Adipocyte (in vitro differentiated cells): ENCODE measurements at regions not wholly inside any gene's neighbourhood (a gene's known extent, or its start where the extent isn't known, plus 50 kb on each side); places are given as distances from the start of the nearest gene placed in this dataset.

Source experiments
- DNase-seq: peaks from one replicate; pipeline ENCODE4 v3.0.0-alpha.2; 2015; ENCODE audit warnings: low read depth
- H3K27me3 ChIP-seq: replicated peaks from 2 replicates; pipeline ENCODE4 v1.7.0; 2013; ENCODE audit warnings: mild to moderate bottlenecking, low read length, moderate library complexity; ENCODE audit not compliant: control insufficient read depth, insufficient read depth
- H3K36me3 ChIP-seq: 2 replicates; pipeline ENCODE4 v1.7.0; 2013; ENCODE audit warnings: low read length, mild to moderate bottlenecking, moderate library complexity; ENCODE audit not compliant: control insufficient read depth, insufficient read depth, severe bottlenecking
- H3K4me1 ChIP-seq: 2 replicates; pipeline ENCODE4 v1.7.0; 2013; ENCODE audit warnings: mild to moderate bottlenecking, low read length, moderate library complexity; ENCODE audit not compliant: control insufficient read depth, insufficient read depth
- H3K4me3 ChIP-seq: 2 replicates; pipeline ENCODE4 v1.7.0; 2013; ENCODE audit warnings: mild to moderate bottlenecking, low read length, moderate library complexity
- H3K9ac ChIP-seq: 2 replicates; pipeline ENCODE4 v1.7.0; 2013; ENCODE audit warnings: mild to moderate bottlenecking, low read length, moderate library complexity
- H3K9me3 ChIP-seq: 2 replicates; pipeline ENCODE4 v1.7.0; 2013; ENCODE audit warnings: mild to moderate bottlenecking, low read length, moderate library complexity; ENCODE audit not compliant: control insufficient read depth

DNA sequence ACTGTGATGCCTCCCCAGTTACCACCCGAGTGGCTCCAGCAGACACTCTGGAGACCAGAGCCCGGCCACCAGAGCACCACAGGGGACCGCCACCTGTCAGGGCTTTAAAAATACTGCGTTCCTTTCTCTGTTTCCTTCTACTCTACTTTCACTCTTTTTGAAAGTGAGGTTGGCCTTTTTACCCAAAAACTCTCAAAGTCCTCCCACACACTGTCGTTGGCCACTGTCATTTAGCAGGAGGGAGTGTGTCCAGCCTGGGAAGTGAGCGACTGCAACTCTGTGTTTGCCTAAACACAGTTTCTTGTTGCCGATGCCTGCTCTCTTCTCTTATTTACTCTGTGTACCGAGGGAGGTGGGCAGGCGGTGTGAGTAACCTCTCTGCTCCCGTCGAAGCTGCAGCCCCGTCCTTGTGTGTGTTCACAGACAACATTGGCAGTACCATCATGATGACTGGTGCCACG, 90.8 kb upstream of the CLDN5 start:
- no peak overlapping the region for H3K4me3 ChIP-seq
- no peak overlapping the region for H3K9ac ChIP-seq
- no peak for DNase-seq
- H3K9me3 ChIP-seq = no peaks in the 10 kb centered on the region
- H3K36me3 ChIP-seq = no peaks in the 10 kb centered on the region
- peaks cover 73% of the 10 kb centered on the region for H3K27me3 ChIP-seq
- no peaks in the 10 kb centered on the region for H3K4me1 ChIP-seq

DNA sequence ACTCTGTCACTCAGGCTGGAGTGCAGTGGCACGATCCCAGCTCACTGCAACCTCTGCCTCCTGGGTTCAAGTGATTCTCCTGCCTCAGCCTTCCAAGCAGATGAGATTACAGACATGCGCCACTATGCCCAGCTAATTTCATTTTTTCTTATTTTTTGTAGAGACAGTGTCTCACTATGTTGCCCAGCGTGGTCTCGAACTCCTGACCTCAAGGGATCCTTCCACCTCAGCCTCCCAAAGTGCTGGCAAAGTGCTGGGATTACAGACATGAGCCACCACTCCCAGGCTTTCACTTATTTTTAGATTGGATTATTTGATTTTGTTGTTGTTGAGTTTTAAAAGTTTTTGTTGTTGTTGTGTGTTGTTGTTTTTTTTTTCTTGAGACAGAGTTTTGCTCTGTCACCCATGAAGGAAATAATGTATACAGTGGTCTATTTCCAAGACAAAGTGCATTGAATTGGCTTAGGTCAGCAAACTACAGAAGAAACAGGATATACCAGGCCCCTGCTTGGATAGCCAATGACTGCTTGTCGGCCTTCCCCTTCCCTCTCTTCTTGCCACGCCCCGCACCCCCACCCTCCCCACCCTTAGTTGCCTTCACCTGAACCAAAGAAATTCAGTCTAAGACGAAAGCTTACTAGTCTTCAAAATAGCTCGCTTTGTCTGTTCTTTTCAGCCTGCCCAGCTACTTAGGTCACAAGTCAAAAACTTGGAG, 91.8 kb upstream of the CLDN5 start:
- Histone ChIP-seq H3K27me3 (peaks cover 71% of the 10 kb centered on the region), H3K9me3 (no peaks in the 10 kb centered on the region), H3K9ac (no peak overlapping the region), H3K4me1 (no peaks in the 10 kb centered on the region), H3K36me3 (no peaks in the 10 kb centered on the region), H3K4me3 (no peak overlapping the region)
- DNase-seq = no peak

DNA sequence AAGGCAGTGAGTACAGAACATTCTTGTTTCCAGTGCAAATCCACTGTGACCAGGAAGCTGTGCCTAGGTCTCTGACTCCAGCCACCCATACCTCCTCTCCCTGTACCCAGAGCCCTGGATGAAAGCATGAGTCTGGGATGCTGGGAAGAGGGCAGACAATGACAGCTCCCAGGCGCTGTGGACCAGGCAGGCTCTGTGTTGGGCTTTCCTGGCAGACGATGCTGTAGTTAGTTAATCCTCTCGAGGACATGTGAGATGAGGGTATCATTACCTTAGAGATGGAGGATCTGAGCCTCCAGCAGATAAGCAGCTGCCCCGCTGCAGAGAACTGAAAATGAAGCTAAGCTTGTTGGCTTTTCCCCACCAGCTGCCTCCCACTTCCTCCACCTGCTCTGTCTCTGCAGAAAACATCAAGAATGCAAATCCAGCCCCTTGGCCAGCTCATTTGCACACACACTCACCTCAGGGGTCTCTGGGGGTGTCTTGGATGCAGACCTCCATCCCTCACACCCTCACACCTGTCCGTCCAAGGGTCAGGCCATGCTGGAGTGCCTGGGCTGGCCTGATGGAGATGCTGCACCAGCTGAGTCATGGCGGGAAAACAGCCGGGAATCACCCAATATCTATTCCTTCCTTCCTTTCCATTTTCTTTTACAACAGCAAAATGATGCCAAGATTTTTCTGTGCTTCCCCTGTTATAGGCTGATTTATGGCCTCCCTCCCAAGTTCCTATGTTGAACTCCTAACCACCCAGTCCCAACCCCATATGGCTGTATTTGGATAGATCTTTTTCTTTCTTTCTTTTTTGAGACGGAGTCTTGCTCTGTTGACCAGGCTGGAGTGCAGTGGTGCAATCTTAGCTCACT, 94.9 kb upstream of the SEPTIN5 start:
- no peaks in the 10 kb centered on the region for H3K9me3 ChIP-seq
- no peaks in the 10 kb centered on the region for H3K36me3 ChIP-seq
- no peaks in the 10 kb centered on the region for H3K4me1 ChIP-seq
- no peak overlapping the region for H3K4me3 ChIP-seq
- H3K9ac ChIP-seq = no peak overlapping the region
- peaks cover 80% of the 10 kb centered on the region for H3K27me3 ChIP-seq
- DNase-seq = no peak

DNA sequence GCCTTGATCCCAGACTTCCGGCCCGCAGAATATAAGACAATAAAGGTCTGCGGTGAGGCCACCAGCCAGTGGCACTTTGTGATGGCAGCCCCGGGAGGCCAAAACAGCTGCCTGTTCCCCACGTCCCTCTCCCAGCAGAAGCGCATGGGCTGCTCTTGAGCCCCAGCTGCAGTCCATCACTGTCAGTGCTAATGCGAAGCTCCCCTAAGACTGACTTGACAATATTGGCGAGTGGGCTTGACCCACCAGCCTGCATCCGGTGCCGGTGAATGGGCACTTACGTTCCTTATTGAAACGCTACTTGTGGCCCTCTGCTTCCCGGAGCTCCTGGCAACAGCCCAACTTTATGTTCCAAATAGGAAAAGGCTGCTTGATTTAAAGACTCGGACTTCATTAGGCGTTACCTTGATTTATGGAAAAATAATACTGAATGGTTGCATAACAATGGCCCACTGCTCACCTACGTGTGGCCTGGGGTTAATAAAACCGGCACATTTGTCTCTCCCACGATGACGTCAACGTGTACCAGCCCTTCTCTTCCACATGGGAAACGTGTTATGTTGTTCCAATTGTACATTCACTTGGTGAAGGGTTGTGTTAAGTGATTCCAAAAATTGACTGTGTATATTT, 93.4 kb upstream of the SEPTIN5 start:
- no peak for DNase-seq
- Histone ChIP-seq H3K4me1 (no peaks in the 10 kb centered on the region), H3K4me3 (no peak overlapping the region), H3K27me3 (peaks cover 75% of the 10 kb centered on the region), H3K36me3 (no peaks in the 10 kb centered on the region), H3K9ac (no peak overlapping the region), H3K9me3 (no peaks in the 10 kb centered on the region)

DNA sequence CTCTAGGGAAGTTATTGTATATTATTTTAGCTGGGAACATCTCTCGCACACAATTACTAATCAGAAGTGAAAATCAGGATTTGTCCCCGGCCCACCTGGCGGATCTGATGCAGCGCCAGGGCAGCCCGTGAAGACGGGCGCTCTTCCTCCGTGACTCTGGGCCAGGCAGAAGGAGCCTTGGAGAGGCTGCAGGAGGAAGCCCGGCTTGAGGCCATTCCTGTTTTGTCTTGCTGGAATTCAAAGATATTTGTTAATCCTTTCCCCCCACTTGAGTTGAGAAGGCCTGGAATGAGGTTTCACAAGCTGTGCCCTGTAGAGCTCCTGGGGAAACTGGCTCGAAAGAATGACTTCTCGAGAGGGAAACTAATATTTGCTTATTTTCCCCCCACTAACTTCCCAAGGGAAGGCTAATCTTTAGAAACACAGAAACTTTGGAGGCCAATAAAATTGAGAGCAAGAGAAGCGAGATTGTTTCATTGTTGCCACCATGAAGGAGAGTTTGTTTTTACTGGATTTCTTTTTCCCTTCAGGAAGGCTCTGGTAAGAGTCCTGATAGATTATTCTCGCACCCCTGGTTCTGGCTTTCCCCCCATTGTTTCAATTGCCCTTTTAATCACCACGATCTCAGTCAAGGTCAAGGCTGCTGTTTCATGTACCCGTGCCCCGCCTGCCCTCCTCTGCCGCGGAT, 92.8 kb upstream of the SEPTIN5 start:
- H3K36me3 ChIP-seq = no peaks in the 10 kb centered on the region
- no peak for DNase-seq

DNA sequence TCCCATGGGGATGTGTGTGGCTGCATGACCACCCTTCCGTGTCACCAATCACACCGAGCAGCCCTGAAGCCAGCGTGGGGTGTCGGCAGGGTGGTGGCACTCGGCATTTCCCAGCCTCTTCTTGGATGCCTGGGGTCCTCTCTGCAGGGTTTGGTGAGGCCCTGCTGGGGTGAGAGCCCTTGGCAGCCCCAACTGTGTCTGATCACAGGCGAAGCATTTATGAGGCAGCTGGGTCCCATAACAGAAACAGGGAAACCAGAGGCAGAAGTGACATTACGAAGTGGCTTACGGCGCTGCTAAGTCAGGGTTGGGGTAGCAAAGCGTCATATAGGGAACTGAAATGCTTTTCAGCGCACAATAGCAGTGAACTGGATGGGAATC, 92.3 kb upstream of the SEPTIN5 start:
- H3K9ac ChIP-seq = no peak overlapping the region
- H3K9me3 ChIP-seq = no peaks in the 10 kb centered on the region
- no peak for DNase-seq
- H3K27me3 ChIP-seq = peaks cover 81% of the 10 kb centered on the region
- no peak overlapping the region for H3K4me3 ChIP-seq
- no peaks in the 10 kb centered on the region for H3K36me3 ChIP-seq
- no peaks in the 10 kb centered on the region for H3K4me1 ChIP-seq

More for the DNA sequence above, 92.8 kb upstream of the SEPTIN5 start:
- H3K4me1 ChIP-seq = no peaks in the 10 kb centered on the region
- H3K9ac ChIP-seq = no peak overlapping the region
- no peaks in the 10 kb centered on the region for H3K9me3 ChIP-seq
- peaks cover 79% of the 10 kb centered on the region for H3K27me3 ChIP-seq
- no peak overlapping the region for H3K4me3 ChIP-seq

DNA sequence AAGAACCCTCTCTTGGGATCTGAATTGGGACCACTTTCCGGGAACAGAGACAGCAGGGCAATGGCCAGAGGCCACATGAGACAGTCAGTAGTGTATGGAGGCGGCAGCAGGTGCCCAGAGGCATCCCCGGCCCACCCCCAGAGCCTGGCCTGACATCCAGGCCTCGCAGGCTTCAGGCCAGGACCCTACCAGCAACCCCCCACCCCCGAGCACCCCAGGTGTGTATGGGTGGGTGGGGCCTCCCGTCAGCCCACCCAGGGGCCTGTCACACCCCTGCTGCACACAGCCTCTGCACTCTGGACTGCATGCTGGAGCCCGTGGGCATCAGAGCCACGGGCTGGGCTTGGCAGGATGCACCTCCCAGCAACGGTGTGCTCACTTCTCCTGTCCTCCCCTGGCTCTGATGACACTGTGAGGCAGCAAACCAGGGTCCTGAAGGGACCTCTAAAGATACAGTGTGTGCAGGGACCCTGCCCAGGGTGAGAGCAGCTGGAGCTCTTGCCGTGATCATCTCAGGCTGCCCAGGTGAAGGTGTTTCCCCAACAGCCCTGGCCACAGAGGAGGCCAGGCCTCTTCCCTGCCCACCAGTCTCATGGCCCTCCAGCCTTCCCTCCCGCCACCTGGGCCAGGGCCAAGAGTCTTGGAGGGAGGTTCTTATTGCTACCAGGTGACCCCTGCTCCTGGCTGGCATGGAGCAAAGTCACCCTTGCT, 88.8 kb upstream of the SEPTIN5 start:
- Histone ChIP-seq H3K36me3 (no peaks in the 10 kb centered on the region), H3K9me3 (no peaks in the 10 kb centered on the region), H3K9ac (no peak overlapping the region), H3K4me3 (no peak overlapping the region), H3K27me3 (peaks cover 78% of the 10 kb centered on the region), H3K4me1 (no peaks in the 10 kb centered on the region)
- no peak for DNase-seq

DNA sequence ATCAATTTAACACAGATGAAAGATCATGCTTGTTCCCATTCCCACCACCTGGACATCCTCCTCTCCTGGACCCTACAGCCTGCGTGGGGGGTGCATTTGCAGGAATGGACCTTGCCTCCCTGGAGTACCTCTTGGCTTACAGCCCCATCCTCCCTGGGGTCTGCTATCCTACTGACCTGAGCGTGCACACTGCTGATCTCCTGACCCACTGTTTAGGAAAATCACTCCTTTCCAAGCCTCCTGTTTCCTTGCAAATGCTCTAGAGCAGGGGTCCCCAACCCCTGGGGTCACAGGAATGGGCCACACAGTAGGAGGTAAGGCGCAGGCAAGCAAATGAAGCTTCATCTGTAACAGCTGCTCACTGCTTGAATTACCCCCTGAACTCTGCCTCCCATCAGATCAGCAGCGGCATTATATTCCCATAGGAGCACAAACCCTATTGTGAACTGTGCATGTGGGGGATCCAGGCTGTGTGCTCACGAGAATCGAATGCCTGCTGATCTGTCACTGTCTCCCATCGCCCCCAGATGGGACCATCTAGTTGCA, 88.2 kb upstream of the SEPTIN5 start:
- H3K27me3 ChIP-seq = peaks cover 76% of the 10 kb centered on the region
- no peaks in the 10 kb centered on the region for H3K4me1 ChIP-seq
- H3K4me3 ChIP-seq = no peak overlapping the region
- no peak overlapping the region for H3K9ac ChIP-seq
- DNase-seq = no peak
- no peaks in the 10 kb centered on the region for H3K36me3 ChIP-seq
- no peaks in the 10 kb centered on the region for H3K9me3 ChIP-seq

DNA sequence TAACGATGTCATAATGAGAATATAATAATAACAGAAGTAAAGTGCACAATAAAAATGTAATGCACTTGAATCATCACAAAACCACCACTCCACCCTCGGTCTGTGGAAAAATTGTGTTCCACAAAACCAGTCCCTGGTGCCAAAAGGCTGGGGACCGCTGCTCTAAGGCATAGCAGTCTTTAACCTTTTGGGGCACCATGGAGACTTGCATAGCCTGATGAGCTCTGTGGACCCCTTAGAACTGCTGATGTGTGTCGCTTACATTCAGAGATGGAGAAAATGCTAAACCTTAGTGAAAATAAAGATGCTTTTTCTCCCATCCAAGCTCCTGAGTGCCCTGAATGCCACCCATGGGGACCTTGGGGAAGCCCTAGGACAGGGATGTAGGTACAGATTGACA, 87.6 kb upstream of the SEPTIN5 start:
- no peaks in the 10 kb centered on the region for H3K9me3 ChIP-seq
- no peak overlapping the region for H3K9ac ChIP-seq
- H3K4me3 ChIP-seq = no peak overlapping the region
- no peaks in the 10 kb centered on the region for H3K36me3 ChIP-seq
- no peak for DNase-seq
- peaks cover 70% of the 10 kb centered on the region for H3K27me3 ChIP-seq
- no peaks in the 10 kb centered on the region for H3K4me1 ChIP-seq

DNA sequence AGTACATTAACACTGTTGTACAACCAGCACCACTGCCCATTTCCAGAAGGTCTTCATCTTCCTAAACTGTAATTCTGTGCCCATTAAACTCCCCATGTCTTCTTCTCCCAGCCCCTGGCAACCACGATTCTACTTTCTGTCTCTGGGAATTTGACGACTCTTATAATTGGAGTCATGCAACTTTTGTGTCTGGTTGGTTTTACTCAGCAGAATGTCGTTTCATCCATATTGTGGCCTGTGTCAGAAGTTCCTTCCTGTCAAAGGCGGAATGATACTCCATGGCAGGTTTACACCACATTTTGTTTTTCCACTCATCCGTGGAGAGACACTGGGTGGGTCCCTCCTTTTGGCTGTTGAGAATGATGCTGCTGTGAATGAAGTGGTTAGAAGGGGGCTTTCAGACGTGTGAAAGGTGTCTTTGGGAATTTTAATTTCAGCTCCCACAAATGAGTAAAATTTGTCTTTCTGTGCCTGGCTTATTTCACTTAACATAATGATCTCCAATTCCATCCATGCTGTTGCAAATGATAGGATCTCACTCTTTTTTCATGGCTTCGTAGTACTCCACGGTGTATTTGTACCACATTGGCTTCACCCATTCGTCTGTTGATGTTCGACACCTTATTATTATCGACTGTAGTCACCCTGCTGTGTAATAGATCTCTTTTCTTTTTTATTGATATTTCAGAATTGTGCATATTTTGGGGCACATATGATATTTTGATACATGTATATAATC, 86.1 kb upstream of the SEPTIN5 start:
- H3K4me3 ChIP-seq = no peak overlapping the region
- no peak overlapping the region for H3K9ac ChIP-seq
- no peaks in the 10 kb centered on the region for H3K9me3 ChIP-seq
- H3K27me3 ChIP-seq = peaks cover 64% of the 10 kb centered on the region
- DNase-seq = no peak
- no peaks in the 10 kb centered on the region for H3K36me3 ChIP-seq
- no peaks in the 10 kb centered on the region for H3K4me1 ChIP-seq
